GM12878 (cell line): ENCODE measurements at regions not wholly inside any gene's neighbourhood (a gene's known extent, or its start where the extent isn't known, plus 50 kb on each side); places are given as distances from the start of the nearest gene placed in this dataset.

ENCODE experiments used
- ATAC-seq: fragments of 200-7000 bp; cut with Tn5 transposase; 3 replicates; pipeline ENCODE4 v1.9.1; 2020; ENCODE audit warnings: mild to moderate bottlenecking, moderate library complexity
- BruUV-seq: library from RNA; stranded (reverse); fragments of 400-500 nt; replicated peaks from 2 replicates; lab custom pipeline; 2021; lab: Mats Ljungman, UMichigan
- CTCF ChIA-PET: fragments of 300-600 bp; sonication (Branson Sonifier 250); formaldehyde crosslinking; extraction: SDS; loops from one replicate; lab custom pipeline; 2021; ENCODE audit warnings: inconsistent platforms; lab: Yijun Ruan, JAX
- POLR2A ChIA-PET: fragments of 350-600 bp; formaldehyde crosslinking; extraction: SDS; loops from one replicate; lab custom pipeline; 2021; ENCODE audit warnings: inconsistent platforms; lab: Charles Lee
- RAD21 ChIA-PET: fragments of 300-600 bp; sonication (Branson Sonifier 250); formaldehyde crosslinking; loops from one replicate; lab custom pipeline; 2023; ENCODE audit warnings: antibody characterized with exemption; ENCODE audit not compliant: unreplicated experiment; lab: Charles Lee
- SMC1A ChIA-PET: fragments of 300-600 bp; sonication (Branson Sonifier 250); formaldehyde crosslinking; loops from one replicate; lab custom pipeline; 2023; ENCODE audit not compliant: unreplicated experiment, uncharacterized antibody; lab: Charles Lee
- DNase-seq: peaks from one replicate; pipeline ENCODE4 v3.0.0-alpha.2; 2011; ENCODE audit warnings: low read depth, low spot score
- FAIRE-seq: peaks from 3 replicates; lab custom pipeline; 2011; peaks lifted over from hg19 to GRCh38; lab: Jason Lieb, UNC
- H2AFZ ChIP-seq: 2 replicates; pipeline ENCODE4 v1.6.0; 2011; ENCODE audit warnings: low read depth, low read length, control low read depth; ENCODE audit not compliant: control insufficient read depth
- H3K27ac ChIP-seq: 2 replicates; pipeline ENCODE4 v1.5.1; 2011; ENCODE audit warnings: control low read depth; ENCODE audit not compliant: control insufficient read depth, insufficient read depth
- H3K27me3 ChIP-seq, 2 experiments: replicated peaks in 1 of 2; 2 replicates each; pipeline versions ENCODE4 v1.6.0 to v1.6.1; 2011; ENCODE audit warnings: low read length in 1 of 2; ENCODE audit not compliant: control insufficient read depth in 2 of 2, insufficient read depth in 2 of 2
- H3K36me3 ChIP-seq, 2 experiments: 2 replicates each; pipeline ENCODE4 v1.5.1; 2011; ENCODE audit warnings: low read length in 1 of 2; ENCODE audit not compliant: control insufficient read depth in 2 of 2, insufficient read depth in 2 of 2
- H3K4me1 ChIP-seq: 2 replicates; pipeline ENCODE4 v1.6.1; 2011; ENCODE audit warnings: mild to moderate bottlenecking, low read length, moderate library complexity, mixed read lengths; ENCODE audit not compliant: control insufficient read depth, insufficient read depth
- H3K4me2 ChIP-seq: 2 replicates; pipeline ENCODE4 v1.6.0; 2011; ENCODE audit warnings: control low read depth; ENCODE audit not compliant: control insufficient read depth, insufficient read depth
- H3K4me3 ChIP-seq: fragments of 200-600 bp; sonication (generic); 2 replicates; pipeline ENCODE4 v1.5.1; 2016
- H3K79me2 ChIP-seq: 2 replicates; pipeline ENCODE4 v1.6.0; 2011; ENCODE audit warnings: low read length; ENCODE audit not compliant: control insufficient read depth, insufficient read depth
- H3K9ac ChIP-seq: 2 replicates; pipeline ENCODE4 v1.8.0; 2011; ENCODE audit warnings: low read length, control low read depth, mixed read lengths; ENCODE audit not compliant: control insufficient read depth, insufficient read depth
- H3K9me3 ChIP-seq: replicated peaks from 3 replicates; pipeline ENCODE4 v1.5.1; 2011; ENCODE audit warnings: mild to moderate bottlenecking, low read length; ENCODE audit not compliant: control insufficient read depth, insufficient read depth
- H4K20me1 ChIP-seq: 2 replicates; pipeline ENCODE4 v1.6.0; 2011; ENCODE audit not compliant: control insufficient read depth, insufficient read depth
- CBFB ChIP-seq: IDR thresholded peaks from 2 replicates; pipeline ENCODE4 v1.6.1; 2016; ENCODE audit warnings: antibody characterized with exemption, low read depth
- EP300 ChIP-seq, 2 experiments: fragments of 150-350 bp in 1 of 2; IDR thresholded peaks; 2 replicates each; pipeline ENCODE4 v1.6.1; 2011 to 2012; ENCODE audit warnings: low read depth in 2 of 2, low read length in 2 of 2, borderline replicate concordance in 1 of 2, improper control_type of control experiment in 1 of 2, inconsistent platforms in 1 of 2; ENCODE audit not compliant: control insufficient read depth in 1 of 2
- SMAD5 ChIP-seq: IDR thresholded peaks from 2 replicates; pipeline ENCODE4 v1.6.1; 2016; ENCODE audit warnings: antibody characterized with exemption, low read depth
- SP1 ChIP-seq: IDR thresholded peaks from one replicate; pipeline ENCODE4 v1.6.1; 2011; ENCODE audit warnings: low read depth, low read length
- ZNF207 ChIP-seq: fragments of 450-650 bp; IDR thresholded peaks from 2 replicates; pipeline ENCODE4 v1.6.1; 2014; ENCODE audit warnings: antibody characterized with exemption, mild to moderate bottlenecking, borderline replicate concordance
- ZNF217 ChIP-seq: fragments of 450-650 bp; IDR thresholded peaks from 2 replicates; pipeline ENCODE4 v1.6.1; 2017; ENCODE audit warnings: antibody characterized with exemption, mild to moderate bottlenecking
- WGBS: methylation state at CpG from one replicate; pipeline ENCODE4 v1.1.6; 2016; ENCODE audit warnings: low lambda C conversion rate; ENCODE audit not compliant: insufficient replicate concordance, insufficient coverage; ENCODE audit errors: missing lambda C conversion rate; 5-methylcytosine and 5-hydroxymethylcytosine counted together
- in situ Hi-C: fragments of 300-500 bp; cut with MboI; formaldehyde crosslinking; loops from 9 replicates; pipeline ENCODE4 v1.14.3; 2018; ENCODE audit warnings: mixed read lengths
- intact Hi-C: fragments of 100-400 bp; cut with micrococcal nuclease; formaldehyde crosslinking; loops from one replicate; pipeline ENCODE4 v1.14.2; 2022; ENCODE audit not compliant: unreplicated experiment
- TF ChIP-seq, protein P1 (sequence below): fragments of 450-650 bp; formaldehyde crosslinking; IDR thresholded peaks from 2 replicates; pipeline ENCODE4 v1.4.0; 2020; ENCODE audit warnings: mild to moderate bottlenecking, moderate library complexity
- TF ChIP-seq, protein P2 (sequence below): fragments of 150-350 bp; IDR thresholded peaks from 2 replicates; pipeline ENCODE4 v1.6.1; 2016; ENCODE audit warnings: low read depth, low read length
- TF ChIP-seq, protein P3 (sequence below): fragments of 450-650 bp; formaldehyde crosslinking; IDR thresholded peaks from 2 replicates; pipeline ENCODE4 v1.5.0; 2022; ENCODE audit warnings: mild to moderate bottlenecking, missing genetic modification characterization
- TF ChIP-seq, protein P4 (sequence below): fragments of 450-650 bp; IDR thresholded peaks from 2 replicates; pipeline ENCODE4 v1.6.1; 2017; ENCODE audit warnings: mild to moderate bottlenecking, moderate library complexity

DNA sequence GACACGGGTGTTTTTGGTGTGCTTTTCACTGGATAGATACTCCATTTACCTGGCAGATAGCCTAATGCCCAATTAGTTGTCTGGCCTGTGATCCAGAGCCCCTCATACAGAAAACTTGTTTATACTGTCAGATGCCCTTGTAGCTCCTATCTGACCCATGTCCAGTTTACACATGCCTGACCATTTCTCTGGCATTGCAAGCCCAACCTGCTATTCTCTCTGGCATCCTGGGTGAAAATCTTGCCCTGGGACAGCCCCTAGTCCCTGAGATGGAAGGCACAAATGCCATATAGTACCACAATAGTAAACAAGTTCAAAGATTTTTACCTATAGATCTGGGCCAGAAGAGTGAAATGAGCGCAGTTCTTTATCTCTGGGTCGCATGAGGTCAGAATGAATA lies 212.6 kb downstream of the ZBBX start:
- Histone ChIP-seq H3K27ac (no peak overlapping the region), H3K4me3 (no peak overlapping the region), H3K36me3 (no peaks in the 10 kb centered on the region), H3K9me3 (no peaks in the 10 kb centered on the region), H3K4me1 (no peaks in the 10 kb centered on the region), H2AFZ (no peak overlapping the region), H3K4me2 (no peak overlapping the region), H3K27me3 (no peaks in the 10 kb centered on the region), H3K9ac (no peak overlapping the region), H3K79me2 (no peaks in the 10 kb centered on the region), H4K20me1 (no peaks in the 10 kb centered on the region)
- RAD21 ChIA-PET: no interaction called here
- intact Hi-C loops: no loop called here
- ATAC-seq: no peak
- BruUV-seq: no TSS peak
- WGBS: 0% methylated on average over 3 of the region's 3 CpGs
- in situ Hi-C loops: no loop called here
- FAIRE-seq: no peak
- CTCF ChIA-PET: no interaction called here
- POLR2A ChIA-PET: no interaction called here
- DNase-seq: no peak
- SMC1A ChIA-PET: no interaction called here
- TF ChIP-seq, protein P1, sequence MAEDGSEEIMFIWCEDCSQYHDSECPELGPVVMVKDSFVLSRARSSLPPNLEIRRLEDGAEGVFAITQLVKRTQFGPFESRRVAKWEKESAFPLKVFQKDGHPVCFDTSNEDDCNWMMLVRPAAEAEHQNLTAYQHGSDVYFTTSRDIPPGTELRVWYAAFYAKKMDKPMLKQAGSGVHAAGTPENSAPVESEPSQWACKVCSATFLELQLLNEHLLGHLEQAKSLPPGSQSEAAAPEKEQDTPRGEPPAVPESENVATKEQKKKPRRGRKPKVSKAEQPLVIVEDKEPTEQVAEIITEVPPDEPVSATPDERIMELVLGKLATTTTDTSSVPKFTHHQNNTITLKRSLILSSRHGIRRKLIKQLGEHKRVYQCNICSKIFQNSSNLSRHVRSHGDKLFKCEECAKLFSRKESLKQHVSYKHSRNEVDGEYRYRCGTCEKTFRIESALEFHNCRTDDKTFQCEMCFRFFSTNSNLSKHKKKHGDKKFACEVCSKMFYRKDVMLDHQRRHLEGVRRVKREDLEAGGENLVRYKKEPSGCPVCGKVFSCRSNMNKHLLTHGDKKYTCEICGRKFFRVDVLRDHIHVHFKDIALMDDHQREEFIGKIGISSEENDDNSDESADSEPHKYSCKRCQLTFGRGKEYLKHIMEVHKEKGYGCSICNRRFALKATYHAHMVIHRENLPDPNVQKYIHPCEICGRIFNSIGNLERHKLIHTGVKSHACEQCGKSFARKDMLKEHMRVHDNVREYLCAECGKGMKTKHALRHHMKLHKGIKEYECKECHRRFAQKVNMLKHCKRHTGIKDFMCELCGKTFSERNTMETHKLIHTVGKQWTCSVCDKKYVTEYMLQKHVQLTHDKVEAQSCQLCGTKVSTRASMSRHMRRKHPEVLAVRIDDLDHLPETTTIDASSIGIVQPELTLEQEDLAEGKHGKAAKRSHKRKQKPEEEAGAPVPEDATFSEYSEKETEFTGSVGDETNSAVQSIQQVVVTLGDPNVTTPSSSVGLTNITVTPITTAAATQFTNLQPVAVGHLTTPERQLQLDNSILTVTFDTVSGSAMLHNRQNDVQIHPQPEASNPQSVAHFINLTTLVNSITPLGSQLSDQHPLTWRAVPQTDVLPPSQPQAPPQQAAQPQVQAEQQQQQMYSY (CRISPR knock-in tag): no peak
- TF ChIP-seq SP1 (no peak), SMAD5 (no peak), CBFB (no peak), ZNF217 (no peak), EP300 (IDR thresholded peaks at IDR 0.05; ENCODE audit: borderline replicate concordance in 1 of 2, control insufficient read depth in 1 of 2, low read depth in 2 of 2, low read length in 2 of 2) (no peak), ZNF207 (no peak)
- TF ChIP-seq, protein P2, sequence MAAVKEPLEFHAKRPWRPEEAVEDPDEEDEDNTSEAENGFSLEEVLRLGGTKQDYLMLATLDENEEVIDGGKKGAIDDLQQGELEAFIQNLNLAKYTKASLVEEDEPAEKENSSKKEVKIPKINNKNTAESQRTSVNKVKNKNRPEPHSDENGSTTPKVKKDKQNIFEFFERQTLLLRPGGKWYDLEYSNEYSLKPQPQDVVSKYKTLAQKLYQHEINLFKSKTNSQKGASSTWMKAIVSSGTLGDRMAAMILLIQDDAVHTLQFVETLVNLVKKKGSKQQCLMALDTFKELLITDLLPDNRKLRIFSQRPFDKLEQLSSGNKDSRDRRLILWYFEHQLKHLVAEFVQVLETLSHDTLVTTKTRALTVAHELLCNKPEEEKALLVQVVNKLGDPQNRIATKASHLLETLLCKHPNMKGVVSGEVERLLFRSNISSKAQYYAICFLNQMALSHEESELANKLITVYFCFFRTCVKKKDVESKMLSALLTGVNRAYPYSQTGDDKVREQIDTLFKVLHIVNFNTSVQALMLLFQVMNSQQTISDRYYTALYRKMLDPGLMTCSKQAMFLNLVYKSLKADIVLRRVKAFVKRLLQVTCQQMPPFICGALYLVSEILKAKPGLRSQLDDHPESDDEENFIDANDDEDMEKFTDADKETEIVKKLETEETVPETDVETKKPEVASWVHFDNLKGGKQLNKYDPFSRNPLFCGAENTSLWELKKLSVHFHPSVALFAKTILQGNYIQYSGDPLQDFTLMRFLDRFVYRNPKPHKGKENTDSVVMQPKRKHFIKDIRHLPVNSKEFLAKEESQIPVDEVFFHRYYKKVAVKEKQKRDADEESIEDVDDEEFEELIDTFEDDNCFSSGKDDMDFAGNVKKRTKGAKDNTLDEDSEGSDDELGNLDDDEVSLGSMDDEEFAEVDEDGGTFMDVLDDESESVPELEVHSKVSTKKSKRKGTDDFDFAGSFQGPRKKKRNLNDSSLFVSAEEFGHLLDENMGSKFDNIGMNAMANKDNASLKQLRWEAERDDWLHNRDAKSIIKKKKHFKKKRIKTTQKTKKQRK: no peak
- TF ChIP-seq, protein P3, sequence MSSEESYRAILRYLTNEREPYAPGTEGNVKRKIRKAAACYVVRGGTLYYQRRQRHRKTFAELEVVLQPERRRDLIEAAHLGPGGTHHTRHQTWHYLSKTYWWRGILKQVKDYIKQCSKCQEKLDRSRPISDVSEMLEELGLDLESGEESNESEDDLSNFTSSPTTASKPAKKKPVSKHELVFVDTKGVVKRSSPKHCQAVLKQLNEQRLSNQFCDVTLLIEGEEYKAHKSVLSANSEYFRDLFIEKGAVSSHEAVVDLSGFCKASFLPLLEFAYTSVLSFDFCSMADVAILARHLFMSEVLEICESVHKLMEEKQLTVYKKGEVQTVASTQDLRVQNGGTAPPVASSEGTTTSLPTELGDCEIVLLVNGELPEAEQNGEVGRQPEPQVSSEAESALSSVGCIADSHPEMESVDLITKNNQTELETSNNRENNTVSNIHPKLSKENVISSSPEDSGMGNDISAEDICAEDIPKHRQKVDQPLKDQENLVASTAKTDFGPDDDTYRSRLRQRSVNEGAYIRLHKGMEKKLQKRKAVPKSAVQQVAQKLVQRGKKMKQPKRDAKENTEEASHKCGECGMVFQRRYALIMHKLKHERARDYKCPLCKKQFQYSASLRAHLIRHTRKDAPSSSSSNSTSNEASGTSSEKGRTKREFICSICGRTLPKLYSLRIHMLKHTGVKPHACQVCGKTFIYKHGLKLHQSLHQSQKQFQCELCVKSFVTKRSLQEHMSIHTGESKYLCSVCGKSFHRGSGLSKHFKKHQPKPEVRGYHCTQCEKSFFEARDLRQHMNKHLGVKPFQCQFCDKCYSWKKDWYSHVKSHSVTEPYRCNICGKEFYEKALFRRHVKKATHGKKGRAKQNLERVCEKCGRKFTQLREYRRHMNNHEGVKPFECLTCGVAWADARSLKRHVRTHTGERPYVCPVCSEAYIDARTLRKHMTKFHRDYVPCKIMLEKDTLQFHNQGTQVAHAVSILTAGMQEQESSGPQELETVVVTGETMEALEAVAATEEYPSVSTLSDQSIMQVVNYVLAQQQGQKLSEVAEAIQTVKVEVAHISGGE (CRISPR knock-in tag): no peak
- TF ChIP-seq, protein P4, sequence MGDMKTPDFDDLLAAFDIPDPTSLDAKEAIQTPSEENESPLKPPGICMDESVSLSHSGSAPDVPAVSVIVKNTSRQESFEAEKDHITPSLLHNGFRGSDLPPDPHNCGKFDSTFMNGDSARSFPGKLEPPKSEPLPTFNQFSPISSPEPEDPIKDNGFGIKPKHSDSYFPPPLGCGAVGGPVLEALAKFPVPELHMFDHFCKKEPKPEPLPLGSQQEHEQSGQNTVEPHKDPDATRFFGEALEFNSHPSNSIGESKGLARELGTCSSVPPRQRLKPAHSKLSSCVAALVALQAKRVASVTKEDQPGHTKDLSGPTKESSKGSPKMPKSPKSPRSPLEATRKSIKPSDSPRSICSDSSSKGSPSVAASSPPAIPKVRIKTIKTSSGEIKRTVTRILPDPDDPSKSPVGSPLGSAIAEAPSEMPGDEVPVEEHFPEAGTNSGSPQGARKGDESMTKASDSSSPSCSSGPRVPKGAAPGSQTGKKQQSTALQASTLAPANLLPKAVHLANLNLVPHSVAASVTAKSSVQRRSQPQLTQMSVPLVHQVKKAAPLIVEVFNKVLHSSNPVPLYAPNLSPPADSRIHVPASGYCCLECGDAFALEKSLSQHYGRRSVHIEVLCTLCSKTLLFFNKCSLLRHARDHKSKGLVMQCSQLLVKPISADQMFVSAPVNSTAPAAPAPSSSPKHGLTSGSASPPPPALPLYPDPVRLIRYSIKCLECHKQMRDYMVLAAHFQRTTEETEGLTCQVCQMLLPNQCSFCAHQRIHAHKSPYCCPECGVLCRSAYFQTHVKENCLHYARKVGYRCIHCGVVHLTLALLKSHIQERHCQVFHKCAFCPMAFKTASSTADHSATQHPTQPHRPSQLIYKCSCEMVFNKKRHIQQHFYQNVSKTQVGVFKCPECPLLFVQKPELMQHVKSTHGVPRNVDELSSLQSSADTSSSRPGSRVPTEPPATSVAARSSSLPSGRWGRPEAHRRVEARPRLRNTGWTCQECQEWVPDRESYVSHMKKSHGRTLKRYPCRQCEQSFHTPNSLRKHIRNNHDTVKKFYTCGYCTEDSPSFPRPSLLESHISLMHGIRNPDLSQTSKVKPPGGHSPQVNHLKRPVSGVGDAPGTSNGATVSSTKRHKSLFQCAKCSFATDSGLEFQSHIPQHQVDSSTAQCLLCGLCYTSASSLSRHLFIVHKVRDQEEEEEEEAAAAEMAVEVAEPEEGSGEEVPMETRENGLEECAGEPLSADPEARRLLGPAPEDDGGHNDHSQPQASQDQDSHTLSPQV: no peak
